H1 (cell line): ENCODE measurements at regions not wholly inside any gene's neighbourhood (a gene's known extent, or its start where the extent isn't known, plus 50 kb on each side); places are given as distances from the start of the nearest gene placed in this dataset.
"Not testable (repeated sequence)": the region's sequence is repeated elsewhere in the genome, so short reads cannot be mapped to it uniquely, and the experiment has no call there.

Experiments used
- CTCF ChIA-PET: fragments of 300-600 bp; sonication (Branson Sonifier 250); formaldehyde crosslinking; loops from one replicate; lab custom pipeline; 2021; ENCODE audit not compliant: partially characterized antibody; lab: Charles Lee
- POLR2A ChIA-PET: fragments of 300-600 bp; sonication (Branson Sonifier 250); formaldehyde crosslinking; loops from one replicate; lab custom pipeline; 2021; ENCODE audit warnings: inconsistent platforms; ENCODE audit not compliant: partially characterized antibody; lab: Charles Lee
- DNase-seq, 2 experiments: peaks; one replicate each; pipeline versions ENCODE4 v3.0.0 to v3.0.0-alpha.2; 2010 to 2022; ENCODE audit warnings: low spot score in 2 of 2, low read depth in 1 of 2, mixed read lengths in 1 of 2
- FAIRE-seq: peaks from 2 replicates; lab custom pipeline; 2011; peaks lifted over from hg19 to GRCh38; lab: Jason Lieb, UNC
- H2AFZ ChIP-seq: 2 replicates; pipeline ENCODE4 v1.8.1; 2012; ENCODE audit warnings: low read length, inconsistent platforms
- H2AK5ac ChIP-seq: 2 replicates; pipeline ENCODE4 v1.6.1; 2013; ENCODE audit warnings: low read depth, low read length
- H2BK120ac ChIP-seq: replicated peaks from 2 replicates; pipeline ENCODE3; 2013; ENCODE audit warnings: low read depth, low read length, inconsistent platforms
- H2BK12ac ChIP-seq: 2 replicates; pipeline ENCODE4 v1.6.1; 2013; ENCODE audit warnings: low read depth, low read length
- H2BK15ac ChIP-seq: 2 replicates; pipeline ENCODE4 v1.6.1; 2013; ENCODE audit warnings: low read length
- H2BK20ac ChIP-seq: 2 replicates; pipeline ENCODE4 v1.6.1; 2013; ENCODE audit warnings: low read length
- H2BK5ac ChIP-seq: 2 replicates; pipeline ENCODE4 v1.6.1; 2013; ENCODE audit warnings: low read depth, low read length
- H3K14ac ChIP-seq: 2 replicates; pipeline ENCODE4 v1.6.1; 2013; ENCODE audit warnings: inconsistent platforms; ENCODE audit not compliant: insufficient read length
- H3K18ac ChIP-seq: 2 replicates; pipeline ENCODE4 v1.6.1; 2013; ENCODE audit warnings: low read length; ENCODE audit errors: extremely low read depth
- H3K23ac ChIP-seq: 2 replicates; pipeline ENCODE4 v1.6.1; 2013; ENCODE audit warnings: inconsistent platforms; ENCODE audit not compliant: insufficient read length
- H3K23me2 ChIP-seq: 2 replicates; pipeline ENCODE4 v1.6.1; 2013; ENCODE audit warnings: low read depth, low read length
- H3K27ac ChIP-seq: 2 replicates; pipeline ENCODE4 v1.6.1; 2011; ENCODE audit warnings: low read depth, low read length, inconsistent platforms
- H3K27me3 ChIP-seq, 4 experiments: replicated peaks in 1 of 4; 1 replicate in 1 of 4; 2 replicates in 3 of 4; pipeline versions ENCODE4 v1.6.1 to v1.8.1; 2011 to 2013; ENCODE audit warnings: low read length in 3 of 4, mild to moderate bottlenecking in 3 of 4, inconsistent platforms in 2 of 4, mixed read lengths in 2 of 4, moderate library complexity in 1 of 4; ENCODE audit not compliant: control insufficient read depth in 3 of 4, insufficient read depth in 3 of 4; ENCODE audit errors: extremely low read depth in 1 of 4
- H3K36me3 ChIP-seq, 4 experiments: 2 replicates each; pipeline versions ENCODE4 v1.6.1 to v1.8.1; 2011 to 2013; ENCODE audit warnings: mild to moderate bottlenecking in 4 of 4, low read length in 3 of 4, moderate library complexity in 2 of 4, control low read depth in 1 of 4, inconsistent platforms in 1 of 4; ENCODE audit not compliant: insufficient read depth in 4 of 4, control insufficient read depth in 2 of 4
- H3K4ac ChIP-seq: replicated peaks from 2 replicates; pipeline ENCODE3; 2013; ENCODE audit warnings: low read length, low read depth, mixed read lengths, inconsistent platforms; ENCODE audit not compliant: insufficient read length
- H3K4me1 ChIP-seq, 4 experiments: replicated peaks in 1 of 4; 1 replicate in 1 of 4; 2 replicates in 3 of 4; pipeline versions ENCODE4 v1.6.1 to v1.8.1; 2011 to 2013; ENCODE audit warnings: low read length in 3 of 4, inconsistent platforms in 2 of 4, mixed read lengths in 1 of 4; ENCODE audit not compliant: insufficient read depth in 4 of 4, control insufficient read depth in 3 of 4
- H3K4me2 ChIP-seq, 2 experiments: 2 replicates each; pipeline versions ENCODE4 v1.6.1 to v1.8.1; 2011 to 2013; ENCODE audit warnings: low read depth in 2 of 2, low read length in 2 of 2, control low read depth in 1 of 2, inconsistent platforms in 1 of 2, mild to moderate bottlenecking in 1 of 2; ENCODE audit not compliant: insufficient read depth in 1 of 2
- H3K4me3 ChIP-seq, 4 experiments: fragments of 200-600, 300-600 bp in 1 of 4; sonication (generic), shearing (Covaris generic), sonication (Bioruptor Twin) in 1 of 4; 2 replicates each; pipeline versions ENCODE4 v1.5.1 to v1.8.1; 2011 to 2016; ENCODE audit warnings: low read length in 4 of 4, low read depth in 3 of 4, control low read depth in 2 of 4, inconsistent platforms in 2 of 4, mild to moderate bottlenecking in 2 of 4, mixed read lengths in 1 of 4, moderate library complexity in 1 of 4; ENCODE audit not compliant: insufficient read depth in 2 of 4; ENCODE audit errors: extremely low read depth in 1 of 4
- H3K56ac ChIP-seq: replicated peaks from 2 replicates; pipeline ENCODE3; 2013; ENCODE audit warnings: low read depth, mild to moderate bottlenecking, mixed read lengths, low read length, inconsistent platforms; ENCODE audit not compliant: insufficient read length
- H3K79me1 ChIP-seq: 2 replicates; pipeline ENCODE4 v1.6.1; 2013; ENCODE audit warnings: low read depth, low read length, control low read depth
- H3K79me2 ChIP-seq, 2 experiments: 2 replicates each; pipeline versions ENCODE4 v1.6.1 to v1.8.1; 2012 to 2013; ENCODE audit warnings: low read length in 2 of 2, mild to moderate bottlenecking in 2 of 2, inconsistent platforms in 1 of 2; ENCODE audit not compliant: insufficient read depth in 2 of 2, control insufficient read depth in 1 of 2
- H3K9ac ChIP-seq, 4 experiments: replicated peaks in 1 of 4; 1 replicate in 1 of 4; 2 replicates in 3 of 4; pipeline versions ENCODE4 v1.6.1 to v1.8.1; 2011 to 2013; ENCODE audit warnings: low read depth in 3 of 4, low read length in 3 of 4, control low read depth in 2 of 4, mild to moderate bottlenecking in 2 of 4, moderate library complexity in 2 of 4, inconsistent platforms in 1 of 4; ENCODE audit errors: extremely low read depth in 1 of 4
- H3K9me3 ChIP-seq, 2 experiments: 2 replicates each; pipeline versions ENCODE4 v1.6.1 to v1.8.1; 2012 to 2013; ENCODE audit warnings: mild to moderate bottlenecking in 2 of 2, moderate library complexity in 2 of 2, control low read depth in 1 of 2, inconsistent platforms in 1 of 2, low read depth in 1 of 2, low read length in 1 of 2, mixed read lengths in 1 of 2; ENCODE audit not compliant: insufficient read depth in 2 of 2
- H4K20me1 ChIP-seq, 2 experiments: replicated peaks in 1 of 2; 2 replicates each; pipeline versions ENCODE3 to v1.8.1; 2011 to 2013; ENCODE audit warnings: inconsistent platforms in 2 of 2, low read length in 2 of 2, mild to moderate bottlenecking in 1 of 2; ENCODE audit not compliant: insufficient read depth in 2 of 2, control insufficient read depth in 1 of 2
- H4K5ac ChIP-seq: 2 replicates; pipeline ENCODE4 v1.6.1; 2013; ENCODE audit warnings: low read length, low read depth, mixed read lengths, inconsistent platforms; ENCODE audit not compliant: insufficient read length
- H4K8ac ChIP-seq: 2 replicates; pipeline ENCODE4 v1.8.0; 2013; ENCODE audit warnings: mild to moderate bottlenecking, moderate library complexity, low read length, inconsistent platforms; ENCODE audit not compliant: insufficient read depth; ENCODE audit errors: extremely low read depth
- H4K91ac ChIP-seq: replicated peaks from 2 replicates; pipeline ENCODE3; 2013; ENCODE audit warnings: low read length, mixed read lengths, inconsistent platforms; ENCODE audit not compliant: insufficient read length
- WGBS, 2 experiments: shearing (Covaris generic) in 1 of 2; methylation state at CpG; one replicate each; pipeline versions ENCODE4 v1.1.6 to v1.1.7; 2013 to 2015; ENCODE audit warnings: low lambda C conversion rate in 2 of 2, mixed read lengths in 2 of 2, inconsistent platforms in 1 of 2, low coverage in 1 of 2, missing lambda C conversion rate in 1 of 2; ENCODE audit not compliant: insufficient replicate concordance in 2 of 2, insufficient coverage in 1 of 2, insufficient read length in 1 of 2; ENCODE audit errors: extremely low coverage in 1 of 2, missing lambda C conversion rate in 1 of 2; 5-methylcytosine and 5-hydroxymethylcytosine counted together

DNA sequence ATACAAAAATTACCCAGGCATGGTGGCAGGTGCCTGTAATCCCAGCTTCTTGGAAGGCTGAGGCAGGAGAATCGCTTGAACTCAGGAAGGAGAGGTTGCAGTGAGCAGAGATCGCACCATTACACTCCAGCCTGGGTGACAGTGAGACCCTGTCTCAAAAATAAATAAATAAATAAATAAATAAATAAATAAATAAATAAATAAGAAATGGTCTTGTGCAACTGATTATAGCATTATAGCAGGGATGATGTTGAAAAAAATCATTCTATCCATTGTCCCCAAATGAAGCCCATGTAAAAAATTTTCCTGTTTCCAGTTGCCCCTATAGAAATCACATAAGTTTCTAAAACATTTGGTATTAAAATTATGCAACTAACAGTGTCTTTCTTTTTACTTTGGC lies 100.5 kb downstream of the CMC2 start:
- H3K23me2 ChIP-seq, H2BK12ac ChIP-seq, H3K18ac ChIP-seq, H3K56ac ChIP-seq, FAIRE-seq, H3K27ac ChIP-seq, H2BK5ac ChIP-seq, H3K4me1 ChIP-seq, CTCF ChIA-PET, H3K79me2 ChIP-seq, H3K9ac ChIP-seq, H4K5ac ChIP-seq, H3K4me2 ChIP-seq, H3K27me3 ChIP-seq, DNase-seq, H2AFZ ChIP-seq, H2BK15ac ChIP-seq, H4K8ac ChIP-seq, H2BK20ac ChIP-seq, H3K14ac ChIP-seq, H3K4ac ChIP-seq, H2AK5ac ChIP-seq, H3K79me1 ChIP-seq, H3K23ac ChIP-seq, H4K20me1 ChIP-seq, H2BK120ac ChIP-seq, H3K4me3 ChIP-seq, H4K91ac ChIP-seq, H3K36me3 ChIP-seq, H3K9me3 ChIP-seq: not testable (repeated sequence)
- 100% methylated on average over 1 of the region's 2 CpGs; no CpG with 5 or more reads in 1 of the 2 experiments for WGBS, 2 experiments
- POLR2A ChIA-PET: interaction anchor here (0.6 kb wide), 1 partner anchor 1053 kb away, joined by 3 read pairs; no protein-coding TSS in a partner anchor
